Upper lobe of left lung (tissue), 4 donors: ENCODE measurements at regions not wholly inside any gene's neighbourhood (a gene's known extent, or its start where the extent isn't known, plus 50 kb on each side); places are given as distances from the start of the nearest gene placed in this dataset.

Experiments
- CTCF ChIP-seq, 6 experiments: fragments of 450-650 bp in 4 of 6; fragments of 200-600 bp in 2 of 6; sonication (generic) in 2 of 6; IDR thresholded peaks; one replicate each; pipeline ENCODE4 v1.5.1; 2016 to 2019; ENCODE audit warnings: antibody characterized with exemption in 6 of 6
- POLR2A ChIP-seq, 4 donors: fragments of 450-650 bp; IDR thresholded peaks; one replicate each; pipeline ENCODE4 v1.5.1; 2016 to 2017; ENCODE audit warnings: antibody characterized with exemption in 4 of 4, mild to moderate bottlenecking in 2 of 4

- TF ChIP-seq CTCF (IDR thresholded peaks at IDR 0.05): no peak
- no peak for TF ChIP-seq POLR2A (IDR thresholded peaks at IDR 0.05)
These were observed 512.7 kb upstream of the CDH2 start for GRCh38 chr18:28689588-28689987.
